HCT116 (cell line): ENCODE measurements at regions not wholly inside any gene's neighbourhood (a gene's known extent, or its start where the extent isn't known, plus 50 kb on each side); places are given as distances from the start of the nearest gene placed in this dataset.

Source experiments
- ATAC-seq: fragments of 200-7000 bp; cut with Tn5 transposase; 2 replicates; pipeline ENCODE4 v1.9.1; 2020; ENCODE audit warnings: mild to moderate bottlenecking, moderate library complexity
- BruUV-seq: library from RNA; stranded (reverse); fragments of 400-500 nt; replicated peaks from 2 replicates; lab custom pipeline; 2021; lab: Mats Ljungman, UMichigan
- CTCF ChIA-PET: fragments of 300-600 bp; sonication (Branson Sonifier 250); formaldehyde crosslinking; loops from one replicate; lab custom pipeline; 2021; ENCODE audit warnings: antibody characterized with exemption; lab: Charles Lee
- POLR2A ChIA-PET: fragments of 300-600, 350-600 bp; sonication (Branson Sonifier 250); formaldehyde crosslinking; loops from one replicate; lab custom pipeline; 2021; ENCODE audit warnings: antibody characterized with exemption; lab: Charles Lee
- RAD21 ChIA-PET, 2 experiments: fragments of 300-600 bp; sonication (Branson Sonifier 250); formaldehyde crosslinking; loops; one replicate each; lab custom pipeline; 2023; ENCODE audit warnings: low total read pairs in 2 of 2; ENCODE audit not compliant: uncharacterized antibody in 2 of 2, unreplicated experiment in 2 of 2, low non-redundant PET in 1 of 2; lab: Charles Lee
- DNase-seq: peaks from one replicate; pipeline ENCODE4 v3.0.0-alpha.2; 2010; ENCODE audit warnings: low read depth, low spot score
- H2AFZ ChIP-seq: fragments of 200-600 bp; shearing (Covaris generic), sonication (generic); 2 replicates; pipeline ENCODE4 v1.6.1; 2017; ENCODE audit warnings: low read depth, mixed run types, mixed read lengths, antibody characterized with exemption, low read length; ENCODE audit not compliant: poor library complexity, severe bottlenecking
- H3K27ac ChIP-seq: 2 replicates; pipeline ENCODE4 v1.5.1; 2012; ENCODE audit warnings: low read depth, low read length
- H3K27me3 ChIP-seq: fragments of 200-600 bp; sonication (generic); 2 replicates; pipeline ENCODE4 v1.6.1; 2016; ENCODE audit warnings: mixed run types, low read length, mixed read lengths; ENCODE audit not compliant: insufficient read depth
- H3K36me3 ChIP-seq, 2 experiments: fragments of 200-500 bp in 1 of 2; fragments of 200-600 bp in 1 of 2; sonication (Bioruptor generic) in 1 of 2; sonication (generic) in 1 of 2; 2 replicates each; pipeline versions ENCODE4 v1.5.1 to v1.6.1; 2014 to 2016; ENCODE audit warnings: low read length in 2 of 2, inconsistent platforms in 1 of 2, mixed read lengths in 1 of 2, mixed run types in 1 of 2; ENCODE audit not compliant: insufficient read depth in 2 of 2, control insufficient read depth in 1 of 2
- H3K4me1 ChIP-seq, 2 experiments: fragments of 200-600 bp in 1 of 2; sonication (generic) in 1 of 2; 2 replicates each; pipeline versions ENCODE4 v1.5.1 to v1.6.1; 2012 to 2017; ENCODE audit warnings: low read length in 2 of 2, inconsistent platforms in 1 of 2, mild to moderate bottlenecking in 1 of 2, mixed read lengths in 1 of 2, mixed run types in 1 of 2, moderate library complexity in 1 of 2; ENCODE audit not compliant: insufficient read depth in 2 of 2, control insufficient read depth in 1 of 2
- H3K4me2 ChIP-seq: fragments of 200-600 bp; sonication (generic); 2 replicates; pipeline ENCODE4 v1.6.1; 2017; ENCODE audit warnings: mixed run types, low read length, mixed read lengths
- H3K4me3 ChIP-seq, 2 experiments: fragments of 200-600 bp in 1 of 2; sonication (generic) in 1 of 2; replicated peaks in 1 of 2; 2 replicates each; pipeline ENCODE4 v1.5.1; 2011 to 2016; ENCODE audit warnings: low read length in 2 of 2, control low read depth in 1 of 2, low read depth in 1 of 2, mild to moderate bottlenecking in 1 of 2, mixed read lengths in 1 of 2, mixed run types in 1 of 2
- H3K79me2 ChIP-seq: fragments of 200-600 bp; sonication (generic); 2 replicates; pipeline ENCODE4 v1.6.1; 2017; ENCODE audit warnings: mild to moderate bottlenecking, mixed run types, low read length, moderate library complexity, mixed read lengths; ENCODE audit not compliant: insufficient read depth
- H3K9ac ChIP-seq: fragments of 200-600 bp; sonication (generic); 2 replicates; pipeline ENCODE4 v1.6.1; 2016; ENCODE audit warnings: low read length, mixed read lengths
- H3K9me2 ChIP-seq: fragments of 200-600 bp; sonication (generic), shearing (Covaris generic); 2 replicates; pipeline ENCODE4 v1.6.1; 2017; ENCODE audit warnings: mixed run types, mild to moderate bottlenecking, moderate library complexity; ENCODE audit not compliant: insufficient read depth
- H3K9me3 ChIP-seq, 2 experiments: fragments of 200-500 bp in 1 of 2; fragments of 200-600 bp in 1 of 2; sonication (Bioruptor generic) in 1 of 2; sonication (generic) in 1 of 2; 2 replicates each; pipeline ENCODE4 v1.6.1; 2014 to 2017; ENCODE audit warnings: low read length in 2 of 2, mixed read lengths in 2 of 2, inconsistent platforms in 1 of 2, low read depth in 1 of 2, mild to moderate bottlenecking in 1 of 2, mixed run types in 1 of 2, moderate library complexity in 1 of 2; ENCODE audit not compliant: control insufficient read depth in 1 of 2, insufficient read depth in 1 of 2
- H4K20me1 ChIP-seq: fragments of 200-600 bp; sonication (generic), shearing (Covaris generic); 2 replicates; pipeline ENCODE4 v1.6.1; 2017; ENCODE audit warnings: mixed run types, mild to moderate bottlenecking, moderate library complexity; ENCODE audit not compliant: insufficient read depth
- CBX3 ChIP-seq: IDR thresholded peaks from 2 replicates; pipeline ENCODE4 v1.6.1; 2012; ENCODE audit warnings: low read depth
- CTCF ChIP-seq, 3 experiments: fragments of 200-600 bp in 1 of 3; sonication (generic) in 1 of 3; IDR thresholded peaks in 2 of 3; conservative IDR thresholded peaks in 1 of 3; 2 replicates each; pipeline ENCODE4 v1.5.1; 2012 to 2017; ENCODE audit warnings: low read depth in 2 of 3, low read length in 2 of 3, antibody characterized with exemption in 1 of 3, borderline replicate concordance in 1 of 3, control low read depth in 1 of 3, mild to moderate bottlenecking in 1 of 3, mixed read lengths in 1 of 3, mixed run types in 1 of 3, moderate library complexity in 1 of 3; ENCODE audit not compliant: insufficient read depth in 1 of 3
- EGR1 ChIP-seq: IDR thresholded peaks from 2 replicates; pipeline ENCODE4 v1.6.1; 2012; ENCODE audit warnings: low read depth
- EZH2 ChIP-seq: fragments of 200-600 bp; sonication (generic); IDR thresholded peaks from 2 replicates; pipeline ENCODE4 v1.6.1; 2017; ENCODE audit warnings: antibody characterized with exemption, mixed run types
- JUND ChIP-seq: IDR thresholded peaks from 2 replicates; pipeline ENCODE4 v1.6.1; 2012
- POLR2A ChIP-seq: IDR thresholded peaks from 2 replicates; pipeline ENCODE4 v1.7.0; 2011; ENCODE audit warnings: borderline replicate concordance; ENCODE audit not compliant: insufficient read depth, insufficient read length; ENCODE audit errors: extremely low read depth
- POLR2AphosphoS5 ChIP-seq: IDR thresholded peaks from 2 replicates; pipeline ENCODE4 v1.6.1; 2011; ENCODE audit warnings: mild to moderate bottlenecking, low read depth, low read length, moderate library complexity
- RAD21 ChIP-seq: IDR thresholded peaks from 2 replicates; pipeline ENCODE4 v1.6.1; 2012; ENCODE audit warnings: low read depth, mild to moderate bottlenecking
- SIN3A ChIP-seq: IDR thresholded peaks from 2 replicates; pipeline ENCODE4 v1.6.1; 2012; ENCODE audit warnings: low read depth
- SRF ChIP-seq: IDR thresholded peaks from 2 replicates; pipeline ENCODE4 v1.6.1; 2012; ENCODE audit warnings: low read depth
- TCF7L2 ChIP-seq: IDR thresholded peaks from 2 replicates; pipeline ENCODE4 v1.7.0; 2011; ENCODE audit warnings: borderline replicate concordance, inconsistent platforms; ENCODE audit not compliant: insufficient read depth, insufficient read length; ENCODE audit errors: extremely low read depth
- YY1 ChIP-seq: IDR thresholded peaks from 2 replicates; pipeline ENCODE4 v1.6.1; 2011; ENCODE audit warnings: low read length, low read depth, moderate library complexity, mild to moderate bottlenecking; ENCODE audit not compliant: insufficient replicate concordance; ENCODE audit errors: extremely low read depth
- ZBTB33 ChIP-seq: IDR thresholded peaks from 2 replicates; pipeline ENCODE4 v1.6.1; 2011; ENCODE audit warnings: mild to moderate bottlenecking, low read length, moderate library complexity; ENCODE audit not compliant: insufficient replicate concordance; ENCODE audit errors: extremely low read depth
- ZNF274 ChIP-seq: fragments of 200-500 bp; sonication (Bioruptor generic); IDR thresholded peaks from 2 replicates; pipeline ENCODE4 v1.6.1; 2014; ENCODE audit warnings: mild to moderate bottlenecking, low read depth, low read length, inconsistent platforms
- intact Hi-C: fragments of 100-400 bp; cut with micrococcal nuclease; formaldehyde crosslinking; loops from 2 replicates; pipeline ENCODE4 v1.10.0; 2022
- TF ChIP-seq, protein P1 (sequence below): IDR thresholded peaks from 2 replicates; pipeline ENCODE4 v1.6.1; 2012; ENCODE audit warnings: low read depth
- TF ChIP-seq, protein P2 (sequence below): IDR thresholded peaks from 2 replicates; pipeline ENCODE4 v1.6.1; 2012
- TF ChIP-seq, protein P3 (sequence below): IDR thresholded peaks from 2 replicates; pipeline ENCODE4 v1.6.1; 2012

GRCh38 chr3:43979645-43980044, 262.0 kb upstream of the TOPAZ1 start:
- H4K20me1 ChIP-seq: no peaks in the 10 kb centered on the region
- H3K36me3 ChIP-seq: no peaks in the 10 kb centered on the region
- H3K27ac ChIP-seq: no peak overlapping the region
- intact Hi-C loops: no loop called here
- no peak for TF ChIP-seq YY1
- no peak for TF ChIP-seq TCF7L2
- no peak for TF ChIP-seq CBX3
- no peak for TF ChIP-seq ZBTB33
- no peak for TF ChIP-seq EZH2
- TF ChIP-seq POLR2A: no peak
- TF ChIP-seq, protein P1, sequence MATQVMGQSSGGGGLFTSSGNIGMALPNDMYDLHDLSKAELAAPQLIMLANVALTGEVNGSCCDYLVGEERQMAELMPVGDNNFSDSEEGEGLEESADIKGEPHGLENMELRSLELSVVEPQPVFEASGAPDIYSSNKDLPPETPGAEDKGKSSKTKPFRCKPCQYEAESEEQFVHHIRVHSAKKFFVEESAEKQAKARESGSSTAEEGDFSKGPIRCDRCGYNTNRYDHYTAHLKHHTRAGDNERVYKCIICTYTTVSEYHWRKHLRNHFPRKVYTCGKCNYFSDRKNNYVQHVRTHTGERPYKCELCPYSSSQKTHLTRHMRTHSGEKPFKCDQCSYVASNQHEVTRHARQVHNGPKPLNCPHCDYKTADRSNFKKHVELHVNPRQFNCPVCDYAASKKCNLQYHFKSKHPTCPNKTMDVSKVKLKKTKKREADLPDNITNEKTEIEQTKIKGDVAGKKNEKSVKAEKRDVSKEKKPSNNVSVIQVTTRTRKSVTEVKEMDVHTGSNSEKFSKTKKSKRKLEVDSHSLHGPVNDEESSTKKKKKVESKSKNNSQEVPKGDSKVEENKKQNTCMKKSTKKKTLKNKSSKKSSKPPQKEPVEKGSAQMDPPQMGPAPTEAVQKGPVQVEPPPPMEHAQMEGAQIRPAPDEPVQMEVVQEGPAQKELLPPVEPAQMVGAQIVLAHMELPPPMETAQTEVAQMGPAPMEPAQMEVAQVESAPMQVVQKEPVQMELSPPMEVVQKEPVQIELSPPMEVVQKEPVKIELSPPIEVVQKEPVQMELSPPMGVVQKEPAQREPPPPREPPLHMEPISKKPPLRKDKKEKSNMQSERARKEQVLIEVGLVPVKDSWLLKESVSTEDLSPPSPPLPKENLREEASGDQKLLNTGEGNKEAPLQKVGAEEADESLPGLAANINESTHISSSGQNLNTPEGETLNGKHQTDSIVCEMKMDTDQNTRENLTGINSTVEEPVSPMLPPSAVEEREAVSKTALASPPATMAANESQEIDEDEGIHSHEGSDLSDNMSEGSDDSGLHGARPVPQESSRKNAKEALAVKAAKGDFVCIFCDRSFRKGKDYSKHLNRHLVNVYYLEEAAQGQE: no peak
- TF ChIP-seq SRF: no peak
- no peak for TF ChIP-seq POLR2AphosphoS5
- TF ChIP-seq SIN3A: no peak
- TF ChIP-seq, protein P2, sequence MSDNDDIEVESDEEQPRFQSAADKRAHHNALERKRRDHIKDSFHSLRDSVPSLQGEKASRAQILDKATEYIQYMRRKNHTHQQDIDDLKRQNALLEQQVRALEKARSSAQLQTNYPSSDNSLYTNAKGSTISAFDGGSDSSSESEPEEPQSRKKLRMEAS: no peak
- no peak for TF ChIP-seq ZNF274
- TF ChIP-seq RAD21: no peak
- TF ChIP-seq EGR1: no peak
- TF ChIP-seq, protein P3, sequence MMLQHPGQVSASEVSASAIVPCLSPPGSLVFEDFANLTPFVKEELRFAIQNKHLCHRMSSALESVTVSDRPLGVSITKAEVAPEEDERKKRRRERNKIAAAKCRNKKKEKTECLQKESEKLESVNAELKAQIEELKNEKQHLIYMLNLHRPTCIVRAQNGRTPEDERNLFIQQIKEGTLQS: no peak
- no peak for TF ChIP-seq JUND
- TF ChIP-seq CTCF (IDR thresholded peaks at IDR 0.05 in 2 of 3, conservative IDR thresholded peaks at IDR 0.05 in 1 of 3; ENCODE audit: borderline replicate concordance in 1 of 3, insufficient read depth in 1 of 3, low read depth in 2 of 3, low read length in 2 of 3): no peak
- DNase-seq (no peak), ATAC-seq (no peak)
- H3K79me2 ChIP-seq: no peaks in the 10 kb centered on the region
- H3K4me2 ChIP-seq: no peak overlapping the region
- ChIA-PET POLR2A (no interaction called here), CTCF (no interaction called here), RAD21 (no interaction called here)
- no peak overlapping the region for H3K9ac ChIP-seq
- no peaks in the 10 kb centered on the region for H3K9me3 ChIP-seq
- BruUV-seq: no TSS peak
- no peaks in the 10 kb centered on the region for H3K4me1 ChIP-seq
- H3K27me3 ChIP-seq: no peaks in the 10 kb centered on the region
- H3K9me2 ChIP-seq: no peaks in the 10 kb centered on the region
- H3K4me3 ChIP-seq: no peak overlapping the region
- no peak overlapping the region for H2AFZ ChIP-seq
